ENCODE measurements at regions not wholly inside any gene's neighbourhood (a gene's known extent, or its start where the extent isn't known, plus 50 kb on each side); places are given as distances from the start of the nearest gene placed in this dataset.
"Not testable (repeated sequence)": the region's sequence is repeated elsewhere in the genome, so short reads cannot be mapped to it uniquely, and the experiment has no call there.

GRCh38 chr15:77896147-77897112 is 181.1 kb downstream of the TBC1D2B start:
- FAIRE-seq; POLR2A ChIA-PET (ENCODE audit: partially characterized antibody): not testable (repeated sequence)
- 91% methylated on average over 28 of the region's 32 CpGs; no CpG with 5 or more reads in 1 of the 2 experiments for WGBS, 2 experiments (ENCODE audit: extremely low coverage in 1 of 2, insufficient coverage in 1 of 2, insufficient read length in 1 of 2, insufficient replicate concordance in 2 of 2, low coverage in 1 of 2, low lambda C conversion rate in 2 of 2, missing lambda C conversion rate in 1 of 2)

More at GRCh38 chr15:77896147-77897112, 181.1 kb downstream of the TBC1D2B start:
- H2BK5ac ChIP-seq (ENCODE audit: low read depth, low read length); H4K8ac ChIP-seq (ENCODE audit: extremely low read depth, insufficient read depth, low read length); H3K4me2 ChIP-seq (ENCODE audit: insufficient read depth in 1 of 2, low read depth in 2 of 2, low read length in 2 of 2); H3K27ac ChIP-seq (ENCODE audit: low read depth, low read length); DNase-seq (ENCODE audit: low read depth in 1 of 2, low spot score in 2 of 2); H3K79me2 ChIP-seq (ENCODE audit: control insufficient read depth in 1 of 2, insufficient read depth in 2 of 2, low read length in 2 of 2); H3K36me3 ChIP-seq (ENCODE audit: control insufficient read depth in 2 of 4, insufficient read depth in 4 of 4, low read length in 3 of 4); H3K79me1 ChIP-seq (ENCODE audit: low read depth, low read length); H3K18ac ChIP-seq (ENCODE audit: extremely low read depth, low read length); H2AFZ ChIP-seq (ENCODE audit: low read length); H2BK120ac ChIP-seq (replicated peaks; ENCODE audit: low read depth, low read length); H3K9me3 ChIP-seq (ENCODE audit: insufficient read depth in 2 of 2, low read depth in 1 of 2, low read length in 1 of 2); H3K14ac ChIP-seq (ENCODE audit: insufficient read length); H3K4me1 ChIP-seq (replicated peaks in 1 of 4; ENCODE audit: control insufficient read depth in 3 of 4, insufficient read depth in 4 of 4, low read length in 3 of 4); H3K4me3 ChIP-seq (ENCODE audit: extremely low read depth in 1 of 4, insufficient read depth in 2 of 4, low read depth in 3 of 4, low read length in 4 of 4); H3K27me3 ChIP-seq (replicated peaks in 1 of 4; ENCODE audit: control insufficient read depth in 3 of 4, extremely low read depth in 1 of 4, insufficient read depth in 3 of 4, low read length in 3 of 4); H2BK12ac ChIP-seq (ENCODE audit: low read depth, low read length); H4K5ac ChIP-seq (ENCODE audit: insufficient read length, low read depth, low read length); H3K4ac ChIP-seq (replicated peaks; ENCODE audit: insufficient read length, low read depth, low read length); H3K56ac ChIP-seq (replicated peaks; ENCODE audit: insufficient read length, low read depth, low read length); CTCF ChIA-PET (ENCODE audit: partially characterized antibody); H4K20me1 ChIP-seq (replicated peaks in 1 of 2; ENCODE audit: control insufficient read depth in 1 of 2, insufficient read depth in 2 of 2, low read length in 2 of 2); H4K91ac ChIP-seq (replicated peaks; ENCODE audit: insufficient read length, low read length); H2AK5ac ChIP-seq (ENCODE audit: low read depth, low read length); H2BK15ac ChIP-seq (ENCODE audit: low read length); H3K9ac ChIP-seq (replicated peaks in 1 of 4; ENCODE audit: extremely low read depth in 1 of 4, low read depth in 3 of 4, low read length in 3 of 4); H3K23ac ChIP-seq (ENCODE audit: insufficient read length); H3K23me2 ChIP-seq (ENCODE audit: low read depth, low read length); H2BK20ac ChIP-seq (ENCODE audit: low read length): not testable (repeated sequence)

All from H1 (cell line).